ENCODE measurements at regions not wholly inside any gene's neighbourhood (a gene's known extent, or its start where the extent isn't known, plus 50 kb on each side); places are given as distances from the start of the nearest gene placed in this dataset.
A peak's percentile ranks its signal among the peaks of the same experiment; 100 is the strongest.

- TF ChIP-seq ZBTB5 (IDR thresholded peaks at IDR 0.05) (no peak), HDAC1 (IDR thresholded peaks at IDR 0.05) (no peak), ZNF316 (IDR thresholded peaks at IDR 0.05) (peak; percentile 96), CREB3L1 (IDR thresholded peaks at IDR 0.05; ENCODE audit: borderline replicate concordance, low read depth) (peak; percentile 24; the same call in 1 of the 2 replicates), BCLAF1 (IDR thresholded peaks at IDR 0.05; ENCODE audit: borderline replicate concordance in 1 of 2, control insufficient read depth in 1 of 2, low read depth in 2 of 2, low read length in 1 of 2) (no peak), XRCC4 (IDR thresholded peaks at IDR 0.05; ENCODE audit: extremely low read depth, insufficient read depth, insufficient read length) (no peak), YY1 (IDR thresholded peaks at IDR 0.05; ENCODE audit: borderline replicate concordance in 1 of 3, control insufficient read depth in 1 of 3, extremely low read depth in 1 of 3, insufficient read depth in 3 of 3, insufficient read length in 1 of 3, insufficient replicate concordance in 2 of 3, low read depth in 1 of 3, low read length in 2 of 3) (no peak), CBFA2T3 (IDR thresholded peaks at IDR 0.05) (peak; percentile 82), NR2C1 (IDR thresholded peaks at IDR 0.05) (no peak), NR2C1 (tag; IDR thresholded peaks at IDR 0.05) (peak; percentile 18; the same call in 1 of the 2 replicates), LCOR (CRISPR knock-in tag; IDR thresholded peaks at IDR 0.05) (peak; percentile 60; the same call in 1 of the 2 replicates), CEBPG (CRISPR knock-in tag; IDR thresholded peaks at IDR 0.05) (no peak), CEBPG (tag; conservative IDR thresholded peaks at IDR 0.05 in 1 of 2, IDR thresholded peaks at IDR 0.05 in 1 of 2) (0 out of 4 replicates have a peak, but pooled peaks of 1 of the 2 experiments have one; percentile 25), MEF2A (IDR thresholded peaks at IDR 0.05; ENCODE audit: control insufficient read depth, low read depth, low read length) (no peak), FOSL1 (tag; conservative IDR thresholded peaks at IDR 0.05) (peak; percentile 40; the same call in 1 of the 2 replicates), U2AF1 (optimal IDR thresholded peaks at IDR 0.05; ENCODE audit: low read depth, low read length) (no peak), SMARCA4 (IDR thresholded peaks at IDR 0.05) (peak; percentile 76; the same call in 1 of the 2 replicates), SMARCE1 (IDR thresholded peaks at IDR 0.05) (peak; percentile 26; the same call in 1 of the 2 replicates), ZNF766 (CRISPR knock-in tag; conservative IDR thresholded peaks at IDR 0.05) (0 out of 2 replicates have a peak, but pooled peaks have one; percentile 11), CBFA2T2 (conservative IDR thresholded peaks at IDR 0.05) (peak; percentile 60), SNRNP70 (optimal IDR thresholded peaks at IDR 0.05; ENCODE audit: low read depth, low read length) (no peak), LEF1 (IDR thresholded peaks at IDR 0.05) (0 out of 2 replicates have a peak, but pooled peaks have one; percentile 51)
Measured at GRCh38 chr11:64472593-64473455, 82.9 kb upstream of the SLC22A11 start (continued).

Measured in K562 (cell line).